GM23248 (cell line): ENCODE measurements at regions not wholly inside any gene's neighbourhood (a gene's known extent, or its start where the extent isn't known, plus 50 kb on each side); places are given as distances from the start of the nearest gene placed in this dataset.

ENCODE experiments used
- EZH2 ChIP-seq: fragments of 200-600 bp; sonication (generic); IDR thresholded peaks from 2 replicates; pipeline ENCODE4 v1.6.1; 2018; ENCODE audit warnings: antibody characterized with exemption, mild to moderate bottlenecking; ENCODE audit not compliant: insufficient read depth, poor library complexity, severe bottlenecking
- EZH2phosphoT487 ChIP-seq: fragments of 200-600 bp; sonication (generic); IDR thresholded peaks from 2 replicates; pipeline ENCODE4 v1.6.1; 2018; ENCODE audit warnings: antibody characterized with exemption, moderate library complexity, mild to moderate bottlenecking, low read depth; ENCODE audit not compliant: insufficient read depth

GRCh38 chr5:87164409-87164808 is 103.3 kb upstream of the RASA1 start:
- no peak for TF ChIP-seq EZH2
- no peak for TF ChIP-seq EZH2phosphoT487
